RPMI8226 (cell line): ENCODE measurements at regions not wholly inside any gene's neighbourhood (a gene's known extent, or its start where the extent isn't known, plus 50 kb on each side); places are given as distances from the start of the nearest gene placed in this dataset.
"Not testable (repeated sequence)": the region's sequence is repeated elsewhere in the genome, so short reads cannot be mapped to it uniquely, and the experiment has no call there.

Experiments used
- DNase-seq: peaks from one replicate; pipeline ENCODE4 v3.0.0-alpha.2; 2015

DNA sequence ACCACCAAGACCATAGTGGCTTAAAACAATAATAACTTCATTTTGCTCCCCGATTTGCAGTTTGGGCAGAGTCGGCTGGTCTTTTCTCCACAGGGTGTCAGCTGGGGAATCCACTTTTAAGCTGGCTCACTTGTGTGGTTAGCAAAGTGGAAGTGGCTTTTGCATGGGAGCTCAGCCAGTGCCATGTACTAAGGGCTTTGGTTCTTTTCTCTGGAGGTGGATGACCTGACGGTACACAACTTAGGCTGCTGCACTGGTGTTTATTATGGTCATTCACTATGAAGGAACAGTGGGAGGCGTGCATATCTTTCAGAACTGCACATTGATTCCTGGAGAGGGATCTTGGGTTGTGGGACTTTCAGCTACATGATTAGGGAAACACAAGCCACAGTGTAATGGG is 141.0 kb downstream of the OR2B2 start:
- no peak for DNase-seq

DNA sequence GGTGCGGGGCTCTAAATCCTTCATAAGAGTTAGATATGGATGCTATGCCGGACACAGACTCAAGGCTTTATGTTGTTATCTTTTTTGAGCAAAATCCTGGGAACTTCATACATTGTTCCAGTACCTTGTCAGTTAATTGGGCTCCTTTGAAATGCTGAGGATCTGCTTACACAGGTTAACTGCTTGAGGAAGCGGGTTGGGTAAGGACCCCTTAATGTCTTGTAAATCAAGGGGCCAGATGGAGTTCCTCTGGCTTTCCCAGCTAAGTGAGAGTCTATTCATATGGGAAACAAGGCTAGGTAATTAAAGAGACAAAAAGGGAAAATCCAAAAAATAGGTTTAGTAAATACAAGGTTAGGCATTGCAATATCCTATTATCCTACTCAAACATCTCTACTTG is 141.5 kb downstream of the OR2B2 start:
- no peak for DNase-seq

DNA sequence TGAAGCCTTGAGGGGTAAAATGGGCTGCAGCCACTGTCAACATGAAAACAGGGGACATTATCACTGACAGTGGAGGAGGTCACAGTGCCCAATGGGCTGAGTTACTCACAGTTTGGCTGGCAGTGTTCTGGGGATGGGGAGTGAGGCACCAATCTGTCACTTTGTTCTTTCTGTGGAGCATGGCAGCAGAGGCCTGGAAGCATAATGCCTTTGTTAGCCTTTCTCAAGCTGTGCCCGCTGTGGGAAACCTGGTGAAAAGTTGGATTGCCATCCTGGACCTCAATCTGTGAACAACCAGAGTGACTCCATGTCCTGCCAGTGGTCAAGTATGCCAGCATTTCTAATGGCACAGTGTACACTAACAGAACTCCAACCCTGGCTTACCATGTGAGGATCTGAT is 143.6 kb downstream of the OR2B2 start:
- DNase-seq: no peak

DNA sequence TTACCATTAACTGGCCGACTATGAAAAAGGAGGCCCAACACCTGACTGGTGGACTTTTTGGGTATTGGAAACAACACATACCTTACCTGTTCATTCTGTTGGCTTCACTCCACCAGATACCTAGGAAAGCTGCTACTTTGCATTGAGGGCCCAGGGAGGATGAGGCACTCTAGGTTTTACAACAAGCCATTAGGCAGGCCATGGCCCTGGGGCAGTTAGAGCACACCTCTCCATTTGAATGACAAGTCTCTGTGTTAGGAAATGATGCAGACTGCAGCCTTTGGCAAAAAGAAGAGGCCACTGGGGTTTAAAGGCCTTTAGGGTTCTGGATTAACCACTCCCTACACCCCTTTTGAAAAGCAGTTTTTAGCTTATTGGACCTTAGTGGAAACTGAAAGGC is 144.3 kb downstream of the OR2B2 start:
- no peak for DNase-seq

DNA sequence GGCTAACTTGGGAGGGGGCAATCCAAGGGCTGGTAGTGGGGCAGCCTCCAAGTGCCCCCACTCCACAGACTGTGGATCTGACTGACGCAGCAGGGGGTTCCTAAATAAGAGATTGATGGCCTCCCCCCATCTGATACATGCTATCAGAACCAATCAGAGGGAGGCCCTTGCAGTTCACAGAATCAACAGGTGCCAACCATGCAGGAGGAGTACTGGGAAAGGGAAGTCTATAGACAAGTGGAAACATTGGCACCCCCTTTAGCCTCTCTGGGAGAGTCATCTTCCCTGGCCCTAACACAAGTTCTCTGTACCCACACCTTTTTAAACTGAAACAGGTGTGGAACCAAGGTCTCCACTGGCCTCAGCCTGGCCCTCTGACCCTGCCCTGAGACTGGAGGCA is 145.8 kb downstream of the OR2B2 start:
- DNase-seq: no peak

DNA sequence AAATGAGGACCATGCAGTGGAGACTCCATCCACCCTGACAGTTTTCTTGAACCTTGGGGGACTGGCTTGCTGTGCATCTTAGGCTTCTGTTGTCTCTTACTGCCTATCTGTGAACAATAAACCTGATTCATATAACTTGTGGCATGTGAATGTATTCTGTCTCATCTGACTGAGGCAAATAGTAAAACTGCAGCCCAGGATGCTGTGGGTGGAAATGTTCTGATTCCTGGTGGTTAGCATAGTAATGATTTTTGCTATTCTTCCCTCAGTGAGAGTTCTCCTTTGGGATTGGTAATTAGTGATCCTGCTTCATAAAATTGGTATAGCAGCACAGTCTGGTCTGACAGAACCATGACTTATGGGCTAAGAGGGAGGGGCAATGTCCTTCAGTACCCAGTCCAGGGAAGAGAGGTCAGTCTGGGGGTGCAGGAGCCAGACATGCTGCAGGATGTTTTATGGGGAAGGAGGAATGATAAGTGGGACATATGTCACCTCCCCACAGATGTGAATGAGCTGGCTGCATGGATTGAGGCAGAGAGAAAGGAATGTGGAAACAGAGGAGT is 147.1 kb downstream of the OR2B2 start:
- DNase-seq: no peak

DNA sequence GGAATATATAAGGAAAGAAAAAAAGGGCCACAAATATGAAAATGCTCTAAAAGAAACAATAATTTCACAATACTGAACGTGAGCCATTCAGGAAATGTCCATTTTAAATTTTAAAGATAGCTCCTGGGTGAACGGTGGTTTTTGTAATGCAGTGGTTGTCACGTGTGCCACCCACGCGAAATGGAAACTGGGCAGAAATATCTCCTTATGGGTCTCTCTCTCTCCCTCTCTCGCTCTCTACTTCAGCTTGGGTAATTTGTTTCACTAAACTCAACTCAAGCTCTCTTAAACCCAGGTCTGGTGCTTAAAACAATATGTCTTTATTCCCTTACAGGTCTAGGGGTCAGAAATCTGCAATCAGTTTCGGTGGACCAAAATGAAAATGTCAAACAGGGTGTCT is 150.8 kb downstream of the OR2B2 start:
- no peak for DNase-seq

DNA sequence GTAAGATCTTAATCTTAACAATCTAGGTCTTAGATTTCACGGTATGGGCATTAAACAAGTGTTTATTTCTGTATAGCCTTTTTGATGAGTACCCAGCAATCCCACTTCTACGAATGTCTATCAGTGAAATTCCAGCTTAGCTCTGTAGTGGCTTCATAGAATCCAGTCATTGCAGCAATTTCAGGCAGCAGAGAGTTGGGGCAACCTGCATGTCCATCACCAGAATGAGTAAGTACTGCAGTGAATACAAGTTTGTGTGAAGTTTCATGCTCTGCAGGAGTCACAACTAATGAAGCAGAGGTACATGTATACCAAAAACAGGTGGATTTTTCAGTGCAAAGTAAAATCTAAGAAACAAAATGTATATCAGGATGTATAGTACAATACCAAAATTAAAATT is 151.7 kb downstream of the OR2B2 start:
- no peak for DNase-seq

DNA sequence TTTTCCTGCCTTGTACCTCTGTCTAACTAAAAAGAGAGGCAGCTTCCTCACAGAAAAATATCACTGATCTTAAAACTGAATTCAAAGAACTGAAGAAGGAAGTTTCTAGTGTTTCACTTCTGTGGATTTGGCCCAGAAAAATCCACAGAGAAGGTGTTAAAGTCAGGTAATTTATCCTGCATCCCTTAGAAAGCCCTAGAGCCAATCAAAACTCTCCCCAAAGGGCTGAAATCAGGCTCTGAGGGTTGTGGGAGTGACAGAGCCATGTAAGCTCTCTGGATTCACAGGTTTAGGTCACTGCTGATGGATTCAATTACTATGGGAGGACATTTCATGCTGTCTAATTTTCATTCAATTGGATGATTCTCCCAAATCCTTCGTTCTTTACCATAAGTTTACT is 152.3 kb downstream of the OR2B2 start:
- DNase-seq: no peak

DNA sequence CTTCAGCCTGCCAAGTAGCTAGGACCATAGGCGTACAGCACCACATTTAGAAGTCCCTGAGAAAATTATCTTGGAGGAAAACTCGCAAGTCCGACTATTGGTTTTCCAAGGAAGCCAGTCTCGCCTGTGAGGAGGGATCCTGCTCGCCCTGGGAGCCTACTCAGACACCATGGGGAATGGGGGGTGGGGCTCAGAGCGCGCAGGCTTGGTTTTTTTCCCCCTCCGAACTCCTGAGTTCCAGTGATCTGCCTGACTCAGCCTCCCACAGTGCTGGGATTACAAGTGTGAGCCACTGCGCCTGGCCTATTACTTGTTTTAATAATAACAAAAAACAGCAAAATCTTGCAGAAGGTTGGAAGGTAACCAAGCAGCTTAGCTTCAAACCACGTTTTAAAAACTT is 153.7 kb downstream of the OR2B2 start:
- no peak for DNase-seq

DNA sequence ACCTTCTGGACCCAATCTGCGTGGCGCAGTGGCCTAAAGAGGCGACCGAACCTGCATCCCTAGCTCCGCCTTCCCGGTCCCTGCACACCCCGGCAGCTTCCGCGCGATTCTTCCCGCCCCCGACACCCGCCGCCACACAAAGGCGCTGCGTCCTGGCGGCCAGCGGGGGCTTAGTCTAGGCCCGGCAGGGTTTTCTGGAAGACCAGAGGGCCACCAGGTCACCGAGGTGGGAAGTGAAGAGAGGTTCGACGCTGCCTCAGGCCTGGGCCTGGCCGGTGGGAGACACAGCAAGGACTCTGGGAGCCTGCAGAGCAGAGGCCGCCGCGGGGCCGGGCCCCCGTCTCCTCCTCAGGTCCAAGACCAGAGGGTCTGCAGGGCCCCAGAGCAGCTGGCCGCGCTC is 154.9 kb downstream of the OR2B2 start:
- no peak for DNase-seq

DNA sequence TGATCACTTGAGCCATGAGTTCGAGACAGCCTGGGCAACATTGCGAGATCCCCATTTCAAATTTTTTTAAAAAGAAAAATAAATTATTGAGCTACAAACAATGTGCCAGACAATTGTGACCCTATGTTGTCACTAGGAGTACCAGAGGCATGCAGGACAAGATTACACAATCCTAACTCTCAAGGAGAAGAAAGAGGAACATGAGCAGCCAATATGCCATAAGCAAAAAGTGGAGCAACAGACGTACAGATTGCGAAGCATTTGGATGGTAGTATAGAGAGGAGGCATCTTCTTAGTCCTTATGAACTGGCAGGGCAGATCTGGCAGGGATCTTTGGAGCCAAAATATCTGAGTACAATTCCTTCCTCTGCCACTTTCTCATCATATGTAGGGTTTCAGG is 156.4 kb downstream of the OR2B2 start:
- no peak for DNase-seq

DNA sequence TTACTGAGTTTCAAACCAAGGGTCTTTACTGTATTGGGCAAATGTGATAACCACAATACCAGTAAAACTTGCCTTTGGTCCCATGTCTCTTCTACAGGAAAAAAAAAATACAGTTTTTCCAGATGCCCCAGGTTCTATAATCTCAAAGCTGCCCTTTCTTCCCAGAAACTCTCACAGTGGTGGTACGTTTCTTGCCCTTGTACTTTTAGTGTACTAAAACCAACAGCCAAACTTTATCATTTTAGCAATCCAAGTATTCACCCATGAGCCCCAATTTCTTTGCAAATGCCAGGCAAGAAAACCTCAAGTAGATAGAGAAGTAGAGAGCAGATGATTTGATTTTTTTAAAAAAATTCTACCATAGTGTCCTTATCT is 157.8 kb downstream of the OR2B2 start:
- DNase-seq: no peak

DNA sequence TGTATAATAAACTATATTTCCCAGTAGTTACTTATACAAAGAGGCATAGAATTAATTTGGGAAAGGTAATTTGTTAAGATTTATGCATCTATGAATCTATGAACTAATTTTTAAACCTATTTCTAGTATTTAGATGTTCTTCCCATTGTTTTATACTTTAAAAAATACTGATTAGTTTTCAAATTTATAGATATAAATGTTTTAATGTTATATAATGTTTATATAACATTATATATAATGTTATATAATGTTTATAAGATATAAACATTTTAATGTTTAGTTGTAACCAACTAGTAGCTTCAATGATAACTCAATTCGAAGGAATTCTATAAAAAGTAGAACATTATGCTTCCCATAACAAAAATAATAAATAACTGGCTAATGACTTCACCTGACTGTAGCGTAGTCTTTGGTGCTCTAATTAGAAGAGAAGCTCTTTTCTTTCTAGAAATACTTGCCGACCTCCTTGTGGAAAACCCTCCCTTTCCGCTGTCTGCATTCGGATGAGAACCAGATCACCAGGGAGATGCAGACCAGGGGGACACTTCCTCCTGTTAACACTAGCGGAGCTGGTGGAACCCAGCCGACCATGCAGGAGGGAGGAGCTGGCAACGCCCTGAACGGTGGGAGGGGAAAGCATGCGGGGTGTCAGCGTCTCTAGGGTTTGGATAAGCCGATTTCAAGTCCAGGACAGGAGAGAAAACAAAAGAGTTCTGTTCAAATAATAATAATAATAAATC is 158.4 kb downstream of the OR2B2 start:
- DNase-seq: peak; percentile 93

DNA sequence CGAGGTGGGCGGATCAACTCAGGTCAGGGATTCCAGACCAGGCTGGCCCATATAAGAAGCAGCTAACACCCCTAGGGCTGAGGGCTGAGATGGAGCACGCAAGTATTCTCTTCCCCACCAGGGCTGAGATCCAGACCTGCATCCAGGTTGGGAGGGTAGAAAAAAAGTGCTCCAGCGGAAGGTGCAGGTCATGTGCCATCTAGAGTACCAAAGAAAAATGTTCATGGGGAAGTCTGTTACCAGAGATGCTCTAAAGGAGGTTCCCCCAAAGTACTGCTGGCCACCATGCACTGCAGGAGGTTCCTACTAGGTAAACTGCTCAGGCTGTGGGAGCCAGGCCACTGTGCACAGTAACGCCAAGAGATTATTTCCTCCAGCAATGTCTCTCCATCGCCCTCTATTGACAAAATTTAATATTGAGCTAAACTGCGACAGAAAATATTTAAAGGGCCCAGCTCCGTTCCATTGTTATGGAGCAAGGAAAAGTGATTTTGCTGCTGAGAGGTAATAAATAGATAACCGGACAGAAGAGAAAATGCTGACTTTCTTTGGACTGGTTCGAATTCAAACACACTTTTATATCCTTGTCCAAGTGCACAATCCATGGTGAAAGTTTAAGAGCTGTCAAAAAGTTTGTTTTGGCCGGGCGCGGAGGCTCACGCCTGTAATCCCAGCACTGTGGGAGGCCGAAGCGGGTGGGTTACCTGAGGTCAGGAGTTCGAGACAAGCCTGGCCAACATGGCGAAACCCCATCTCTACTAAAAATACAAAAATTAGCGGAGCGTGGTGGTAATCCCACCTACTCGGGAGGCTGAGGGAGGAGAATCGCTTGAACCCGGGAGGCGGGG is 159.9 kb downstream of the OR2B2 start:
- DNase-seq: peak; percentile 84

DNA sequence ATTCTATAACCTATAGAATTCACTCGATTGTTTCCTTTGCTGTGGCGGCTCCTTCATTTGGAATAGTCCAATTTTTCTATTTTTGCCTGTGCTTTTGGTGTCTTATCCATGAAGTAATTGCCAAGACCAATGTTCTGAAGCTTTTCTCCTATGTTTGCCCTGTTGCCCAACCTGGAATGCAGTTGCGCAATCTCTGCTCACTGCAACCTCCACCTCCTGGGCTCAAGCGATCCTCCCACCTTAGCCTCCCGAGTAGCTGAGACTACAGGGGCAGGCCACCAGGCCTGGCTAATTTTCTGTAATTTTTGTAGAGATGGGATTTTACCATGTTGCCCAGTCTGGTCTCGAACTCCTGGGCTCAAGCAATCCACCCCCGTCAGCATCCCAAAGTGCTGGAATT is 163.5 kb downstream of the OR2B2 start:
- DNase-seq: no peak

DNA sequence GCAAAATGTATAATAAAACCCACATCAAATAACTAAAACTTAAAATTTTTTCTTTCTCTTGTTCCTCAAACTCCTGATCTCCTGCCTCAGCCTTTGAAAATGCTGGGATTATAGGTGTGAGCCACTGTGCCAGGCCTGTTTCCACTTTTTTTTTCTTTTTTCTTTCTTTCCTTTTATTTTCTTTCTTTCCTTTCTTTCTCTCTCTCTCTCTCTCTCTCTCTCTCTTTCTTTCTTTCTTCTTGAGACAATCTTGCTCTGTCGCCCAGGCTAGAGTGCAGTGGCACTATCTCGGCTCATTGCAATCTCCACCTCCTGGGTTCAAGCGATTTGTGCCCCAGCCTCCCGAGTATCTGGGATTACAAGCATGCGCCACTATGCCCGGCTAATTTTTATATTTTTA is 164.6 kb downstream of the OR2B2 start:
- no peak for DNase-seq

DNA sequence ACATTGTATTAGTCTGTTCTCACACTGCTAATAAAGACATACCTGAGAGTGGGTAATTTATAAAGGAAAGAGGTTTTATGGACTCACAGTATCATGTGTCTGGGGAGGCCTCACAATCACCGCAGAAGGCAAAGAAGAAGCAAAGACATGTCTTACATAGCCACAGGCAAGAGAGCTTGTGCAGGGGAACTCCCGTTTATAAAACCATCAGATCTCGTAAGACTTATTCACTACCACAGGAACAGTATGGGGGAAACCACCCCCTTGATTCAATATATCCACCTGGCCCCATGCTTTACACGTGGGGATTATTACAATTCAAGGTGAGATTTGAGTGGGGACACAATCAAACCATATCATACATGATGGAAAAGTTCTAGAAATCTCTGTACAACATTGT is 165.3 kb downstream of the OR2B2 start:
- DNase-seq: not testable (repeated sequence)

DNA sequence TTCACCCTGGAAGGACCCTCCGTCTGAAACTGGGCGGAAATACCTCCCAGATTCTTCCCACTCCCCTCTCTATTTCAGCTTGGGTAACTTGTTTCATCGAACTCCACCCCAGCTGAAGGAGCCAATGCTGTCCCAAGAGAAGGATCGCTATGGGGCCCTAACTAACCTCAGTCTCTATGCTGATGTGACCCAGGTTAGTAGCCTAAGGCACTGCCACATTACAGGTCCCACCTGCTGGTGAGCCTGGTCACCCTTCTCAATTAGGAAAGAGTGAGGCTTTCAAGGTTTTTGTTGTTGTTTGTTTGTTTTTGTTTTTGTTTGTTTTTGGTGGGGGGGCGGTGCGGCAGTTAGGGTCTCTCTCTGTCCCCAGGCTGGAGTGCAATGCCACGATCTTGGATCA is 168.4 kb downstream of the OR2B2 start:
- DNase-seq: no peak

DNA sequence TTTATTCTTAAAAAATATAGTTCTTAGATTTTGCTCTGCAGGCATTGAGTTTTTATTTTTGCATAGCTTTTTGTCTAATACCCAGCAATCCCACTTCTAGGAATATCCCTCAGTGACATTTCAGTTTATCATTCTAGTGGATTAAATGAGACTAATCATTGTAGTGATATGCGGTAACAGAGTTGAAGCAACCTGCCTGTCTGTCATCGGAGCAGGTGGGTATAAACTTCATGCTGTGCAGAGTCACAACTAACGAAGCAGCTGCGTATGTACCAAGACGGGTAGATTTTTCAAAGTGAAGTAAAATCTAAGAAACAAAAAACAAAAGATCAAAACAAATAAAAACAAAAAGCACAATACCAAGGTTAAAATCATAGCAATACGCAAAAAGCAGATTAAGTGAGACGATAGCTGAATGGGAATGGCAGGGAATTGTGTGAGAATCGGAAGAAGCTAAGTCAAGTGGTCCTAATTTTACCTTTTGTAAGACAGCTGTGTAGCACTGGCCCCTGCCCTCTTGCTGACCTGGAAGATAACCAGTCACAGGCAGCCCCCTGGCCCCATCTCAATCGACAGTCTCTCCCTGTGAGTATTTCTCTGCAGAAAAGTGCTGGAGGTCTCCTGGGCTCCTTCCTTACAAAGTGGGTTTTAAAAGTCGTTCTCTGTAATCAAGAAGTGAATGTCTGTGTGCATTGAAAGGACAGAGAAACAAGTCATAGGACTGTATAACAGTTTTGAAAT is 169.2 kb downstream of the OR2B2 start:
- no peak for DNase-seq

DNA sequence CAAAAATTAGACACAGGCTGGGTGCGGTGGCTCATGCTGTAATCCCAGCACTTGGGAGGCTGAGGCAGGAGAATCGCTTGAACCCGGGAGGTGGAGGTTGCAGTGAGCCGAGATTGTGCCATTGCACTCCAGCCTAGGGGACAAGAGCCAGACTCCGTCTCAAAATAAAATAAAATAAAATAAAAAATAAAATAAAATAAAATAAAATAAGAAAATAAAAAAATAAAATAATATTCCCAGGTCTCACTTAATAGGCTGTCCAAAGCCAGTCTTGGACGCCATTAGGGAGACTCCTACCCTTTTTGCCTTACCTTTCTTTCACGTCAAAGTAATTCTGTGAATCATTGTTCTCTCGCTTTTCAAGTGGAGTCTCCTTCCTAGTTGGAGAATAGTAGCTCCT is 172.3 kb downstream of the OR2B2 start:
- not testable (repeated sequence) for DNase-seq

DNA sequence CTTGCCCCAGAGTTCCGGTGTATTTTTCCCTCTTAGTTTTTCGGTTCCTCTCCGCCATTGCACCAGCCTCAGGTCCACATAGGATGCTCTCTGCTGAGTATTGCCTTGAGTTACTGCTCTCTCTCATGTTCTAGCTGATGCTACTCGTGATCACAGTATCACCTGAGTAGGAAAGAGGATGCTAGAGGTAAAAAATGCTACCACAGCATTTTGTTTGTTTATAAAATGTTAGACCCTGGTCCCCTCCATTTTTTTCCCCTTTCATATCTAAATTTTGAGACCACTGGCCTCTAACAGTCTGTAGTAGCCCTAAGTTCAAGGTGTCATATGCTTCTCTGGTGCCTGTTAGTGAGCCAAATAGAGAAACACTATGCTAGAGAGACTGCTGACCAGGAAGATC is 175.5 kb downstream of the OR2B2 start:
- no peak for DNase-seq

DNA sequence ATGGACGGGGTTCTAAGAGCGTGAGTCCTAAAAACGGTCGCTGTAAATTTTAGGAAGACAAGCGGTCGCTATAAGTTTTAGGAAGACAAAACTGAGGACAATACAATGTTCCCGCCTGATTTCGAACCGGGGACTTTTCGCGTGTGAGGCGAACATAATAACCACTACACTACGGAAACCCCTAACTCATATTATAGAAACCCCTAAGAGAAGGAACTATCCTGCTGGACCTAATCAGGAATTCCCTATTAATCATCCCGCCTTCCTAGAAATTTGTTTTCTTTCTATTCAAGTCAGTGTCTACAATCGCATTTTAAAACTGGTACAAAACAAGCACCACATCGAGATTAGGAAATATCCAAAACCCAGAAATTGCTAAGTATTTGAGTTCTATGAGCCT is 183.8 kb downstream of the OR2B2 start:
- DNase-seq: no peak

DNA sequence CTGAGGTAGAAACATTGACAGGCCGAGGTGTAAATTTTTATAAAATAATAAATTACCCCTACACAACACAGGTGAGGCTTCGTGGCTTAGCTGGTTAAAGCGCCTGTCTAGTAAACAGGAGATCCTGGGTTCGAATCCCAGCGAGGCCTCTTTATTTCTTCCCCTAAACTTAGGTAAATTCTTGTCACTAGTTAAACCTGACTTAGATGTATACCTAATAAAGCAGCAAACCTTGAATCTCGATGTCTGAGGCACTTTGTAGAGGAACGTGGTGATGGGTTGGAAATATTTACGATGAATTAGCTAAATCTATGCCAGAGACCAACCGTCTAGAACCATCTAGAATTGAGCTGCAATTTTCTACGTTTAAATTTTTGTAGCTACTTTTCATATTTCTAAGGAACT is 185.6 kb downstream of the OR2B2 start:
- peak; percentile 62 for DNase-seq
